ENCODE measurements at regions not wholly inside any gene's neighbourhood (a gene's known extent, or its start where the extent isn't known, plus 50 kb on each side); places are given as distances from the start of the nearest gene placed in this dataset.

- no peaks in the 10 kb centered on the region for H4K20me1 ChIP-seq (ENCODE audit: insufficient read depth, low read length)
- no peaks in the 10 kb centered on the region for H3K9me3 Mint-ChIP-seq (ENCODE audit: unreplicated experiment)
- H3K27ac Mint-ChIP-seq (ENCODE audit: unreplicated experiment) = no peak overlapping the region
- no peaks in the 10 kb centered on the region for H3K4me1 ChIP-seq (ENCODE audit: insufficient read depth, low read length)
- no peaks in the 10 kb centered on the region for H3K9me3 ChIP-seq (ENCODE audit: insufficient read depth, low read depth, low read length)
- no peak overlapping the region for H2AFZ ChIP-seq (ENCODE audit: low read depth, low read length)
- H3K27ac ChIP-seq (ENCODE audit: low read depth, low read length) = no peak overlapping the region
- DNase-seq (ENCODE audit: low read depth) (no peak), FAIRE-seq (no peak)
- H3K4me3 ChIP-seq (ENCODE audit: insufficient read depth, low read depth, low read length) = no peak overlapping the region
- no peak for TF ChIP-seq EZH2 (IDR thresholded peaks at IDR 0.05; ENCODE audit: insufficient read depth, low read length)
- TF ChIP-seq CTCF (IDR thresholded peaks at IDR 0.05; ENCODE audit: insufficient read depth, low read depth, low read length) = no peak
- H3K36me3 ChIP-seq (ENCODE audit: insufficient read depth, low read length) = no peaks in the 10 kb centered on the region
- no peak overlapping the region for H3K9ac ChIP-seq (ENCODE audit: low read length)
- H3K27me3 Mint-ChIP-seq (ENCODE audit: low read depth, unreplicated experiment) = no peaks in the 10 kb centered on the region
- peaks cover 8% of the 10 kb centered on the region for H3K4me1 Mint-ChIP-seq (ENCODE audit: low read depth, unreplicated experiment)
- H3K4me3 Mint-ChIP-seq (ENCODE audit: unreplicated experiment) = no peak overlapping the region
- H3K36me3 Mint-ChIP-seq (ENCODE audit: low read depth, unreplicated experiment) = no peaks in the 10 kb centered on the region
- H3K27me3 ChIP-seq (ENCODE audit: insufficient read depth, low read length) = no peaks in the 10 kb centered on the region
- no peak overlapping the region for H3K4me2 ChIP-seq (ENCODE audit: low read length)
- H3K79me2 ChIP-seq (ENCODE audit: insufficient read depth, low read length) = no peaks in the 10 kb centered on the region
Measured at GRCh38 chr2:147227313-147227712, 617.5 kb upstream of the ACVR2A start.

DNA sequence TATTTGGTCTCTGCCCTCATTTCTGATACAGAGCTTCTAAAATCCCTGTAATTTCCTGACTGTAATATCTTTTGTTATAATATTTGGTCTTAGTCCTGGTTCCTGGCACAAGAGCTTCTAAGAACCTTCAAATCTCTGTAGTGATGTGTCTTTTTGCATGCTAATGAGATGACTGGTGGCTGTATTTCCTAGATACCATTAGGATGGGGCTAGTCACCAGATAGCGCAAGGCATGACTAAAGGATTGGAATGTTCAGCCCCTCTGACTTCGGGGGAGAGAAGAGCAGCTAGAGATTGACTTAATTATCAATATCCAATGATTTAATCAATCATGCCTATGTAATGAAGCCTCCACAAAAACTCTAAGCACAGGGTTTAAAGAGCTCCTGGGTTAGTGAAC, 620.8 kb upstream of the ACVR2A start:
- Histone ChIP-seq H4K20me1 (ENCODE audit: insufficient read depth, low read length) (no peaks in the 10 kb centered on the region), H3K4me2 (ENCODE audit: low read length) (no peak overlapping the region), H3K27ac (ENCODE audit: low read depth, low read length) (no peak overlapping the region), H3K9ac (ENCODE audit: low read length) (no peak overlapping the region), H3K4me3 (ENCODE audit: insufficient read depth, low read depth, low read length) (no peak overlapping the region), H2AFZ (ENCODE audit: low read depth, low read length) (no peak overlapping the region), H3K79me2 (ENCODE audit: insufficient read depth, low read length) (no peaks in the 10 kb centered on the region), H3K36me3 (ENCODE audit: insufficient read depth, low read length) (no peaks in the 10 kb centered on the region), H3K27me3 (ENCODE audit: insufficient read depth, low read length) (no peaks in the 10 kb centered on the region), H3K4me1 (ENCODE audit: insufficient read depth, low read length) (no peaks in the 10 kb centered on the region), H3K9me3 (ENCODE audit: insufficient read depth, low read depth, low read length) (no peaks in the 10 kb centered on the region)
- Mint-ChIP-seq H3K4me3 (ENCODE audit: unreplicated experiment) (no peak overlapping the region), H3K4me1 (ENCODE audit: low read depth, unreplicated experiment) (peaks cover 7% of the 10 kb centered on the region), H3K9me3 (ENCODE audit: unreplicated experiment) (peaks cover 4% of the 10 kb centered on the region), H3K27ac (ENCODE audit: unreplicated experiment) (no peak overlapping the region), H3K27me3 (ENCODE audit: low read depth, unreplicated experiment) (no peaks in the 10 kb centered on the region), H3K36me3 (ENCODE audit: low read depth, unreplicated experiment) (no peaks in the 10 kb centered on the region)
- no peak for FAIRE-seq
- DNase-seq (ENCODE audit: low read depth) = peak; percentile 46
- no peak for TF ChIP-seq CTCF (IDR thresholded peaks at IDR 0.05; ENCODE audit: insufficient read depth, low read depth, low read length)
- no peak for TF ChIP-seq EZH2 (IDR thresholded peaks at IDR 0.05; ENCODE audit: insufficient read depth, low read length)

DNA sequence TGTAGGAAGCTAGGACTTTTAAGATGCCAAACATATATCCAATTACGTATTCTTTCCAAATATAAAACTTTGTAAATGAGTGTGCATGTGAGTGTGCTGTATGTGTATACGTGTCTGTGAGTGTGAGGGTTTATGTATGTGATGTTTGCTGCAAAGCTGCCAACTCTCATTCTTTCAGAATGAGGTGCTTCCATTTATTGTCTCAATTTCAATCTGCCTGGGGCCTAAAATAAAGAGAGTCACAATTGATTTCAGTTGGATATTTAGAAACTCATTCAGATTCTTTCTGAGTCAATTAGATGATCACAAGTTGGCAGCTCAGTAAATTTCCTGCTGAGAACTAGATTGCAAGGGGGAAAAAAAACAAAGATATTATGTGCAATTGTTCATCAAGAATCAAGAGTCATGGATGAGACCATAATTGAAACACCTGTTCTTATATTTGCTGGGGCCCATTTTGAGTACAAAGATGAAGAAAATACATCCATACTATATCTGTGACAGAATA, 621.2 kb upstream of the ACVR2A start:
- Histone ChIP-seq H3K9me3 (ENCODE audit: insufficient read depth, low read depth, low read length) (no peaks in the 10 kb centered on the region), H3K4me1 (ENCODE audit: insufficient read depth, low read length) (no peaks in the 10 kb centered on the region), H3K36me3 (ENCODE audit: insufficient read depth, low read length) (no peaks in the 10 kb centered on the region), H3K4me2 (ENCODE audit: low read length) (no peak overlapping the region), H3K79me2 (ENCODE audit: insufficient read depth, low read length) (no peaks in the 10 kb centered on the region), H3K27ac (ENCODE audit: low read depth, low read length) (no peak overlapping the region), H3K27me3 (ENCODE audit: insufficient read depth, low read length) (no peaks in the 10 kb centered on the region), H4K20me1 (ENCODE audit: insufficient read depth, low read length) (no peaks in the 10 kb centered on the region), H2AFZ (ENCODE audit: low read depth, low read length) (no peak overlapping the region), H3K9ac (ENCODE audit: low read length) (no peak overlapping the region), H3K4me3 (ENCODE audit: insufficient read depth, low read depth, low read length) (no peak overlapping the region)
- DNase-seq (ENCODE audit: low read depth) (no peak), FAIRE-seq (no peak)
- no peaks in the 10 kb centered on the region for H3K36me3 Mint-ChIP-seq (ENCODE audit: low read depth, unreplicated experiment)
- peaks cover 6% of the 10 kb centered on the region for H3K9me3 Mint-ChIP-seq (ENCODE audit: unreplicated experiment)
- H3K27me3 Mint-ChIP-seq (ENCODE audit: low read depth, unreplicated experiment) = no peaks in the 10 kb centered on the region
- peaks cover 7% of the 10 kb centered on the region for H3K4me1 Mint-ChIP-seq (ENCODE audit: low read depth, unreplicated experiment)
- H3K4me3 Mint-ChIP-seq (ENCODE audit: unreplicated experiment) = no peak overlapping the region
- TF ChIP-seq CTCF (IDR thresholded peaks at IDR 0.05; ENCODE audit: insufficient read depth, low read depth, low read length) = no peak
- TF ChIP-seq EZH2 (IDR thresholded peaks at IDR 0.05; ENCODE audit: insufficient read depth, low read length) = no peak
- no peak overlapping the region for H3K27ac Mint-ChIP-seq (ENCODE audit: unreplicated experiment)

Measured in astrocyte (in vitro differentiated cells and primary cell).